CD4-positive, alpha-beta T cell (primary cell): ENCODE measurements at regions not wholly inside any gene's neighbourhood (a gene's known extent, or its start where the extent isn't known, plus 50 kb on each side); places are given as distances from the start of the nearest gene placed in this dataset.

Experiments
- ATAC-seq: fragments of 200-7000 bp; cut with Tn5 transposase; one replicate; pipeline ENCODE4 v1.10.0; 2022; ENCODE audit warnings: mild to moderate bottlenecking; ENCODE audit not compliant: poor library complexity
- CTCF ChIA-PET: fragments of 350-600 bp; sonication (Branson Sonifier 250); formaldehyde crosslinking; loops from one replicate; lab custom pipeline; 2021; ENCODE audit warnings: antibody characterized with exemption, inconsistent platforms; lab: Charles Lee
- POLR2A ChIA-PET: fragments of 350-600 bp; sonication (Branson Sonifier 250); formaldehyde crosslinking; loops from one replicate; lab custom pipeline; 2021; ENCODE audit warnings: antibody characterized with exemption, inconsistent platforms; lab: Charles Lee
- DNase-seq, 14 experiments: peaks; one replicate each; pipeline ENCODE4 v3.0.0-alpha.2; 2013 to 2020; ENCODE audit warnings: mixed read lengths in 2 of 14
- H3K27ac ChIP-seq, 2 donors: one replicate each; pipeline versions ENCODE4 v1.5.1 to v1.7.0; 2013; ENCODE audit warnings: low read length in 2 of 2, low read depth in 1 of 2, mild to moderate bottlenecking in 1 of 2
- H3K27me3 ChIP-seq, 2 experiments: 1 replicate in 1 of 2; 2 replicates in 1 of 2; pipeline versions ENCODE4 v1.6.1 to v1.7.0; 2013; ENCODE audit warnings: low read length in 2 of 2, control low read depth in 1 of 2, mild to moderate bottlenecking in 1 of 2, moderate library complexity in 1 of 2; ENCODE audit not compliant: insufficient read depth in 2 of 2, control insufficient read depth in 1 of 2
- H3K36me3 ChIP-seq: one replicate; pipeline ENCODE4 v1.6.1; 2013; ENCODE audit warnings: low read length, control low read depth; ENCODE audit not compliant: insufficient read depth
- H3K4me1 ChIP-seq: one replicate; pipeline ENCODE4 v1.6.1; 2013; ENCODE audit warnings: low read length, control low read depth; ENCODE audit not compliant: insufficient read depth
- H3K4me3 ChIP-seq: one replicate; pipeline ENCODE4 v1.5.1; 2013; ENCODE audit warnings: mild to moderate bottlenecking, low read length, moderate library complexity
- H3K9me3 ChIP-seq, 2 experiments: 1 replicate in 1 of 2; 2 replicates in 1 of 2; pipeline versions ENCODE4 v1.6.1 to v1.7.0; 2013; ENCODE audit warnings: low read length in 2 of 2, mild to moderate bottlenecking in 2 of 2, control low read depth in 1 of 2, moderate library complexity in 1 of 2; ENCODE audit not compliant: control insufficient read depth in 1 of 2, insufficient read depth in 1 of 2
- H3K27ac Mint-ChIP-seq: one replicate; pipeline ENCODE4 v1.8.0; 2020; ENCODE audit warnings: mixed read lengths
- H3K27me3 Mint-ChIP-seq: one replicate; pipeline ENCODE4 v1.8.0; 2021; ENCODE audit warnings: mixed read lengths
- H3K36me3 Mint-ChIP-seq: one replicate; pipeline ENCODE4 v1.8.0; 2021; ENCODE audit warnings: low read depth, mixed read lengths
- H3K4me1 Mint-ChIP-seq: one replicate; pipeline ENCODE4 v1.8.0; 2021; ENCODE audit warnings: low read depth, mixed read lengths
- H3K4me3 Mint-ChIP-seq: one replicate; pipeline ENCODE4 v1.8.0; 2020; ENCODE audit warnings: mild to moderate bottlenecking, mixed read lengths
- H3K9me3 Mint-ChIP-seq: one replicate; pipeline ENCODE4 v1.8.0; 2020; ENCODE audit warnings: mixed read lengths
- CTCF ChIP-seq: fragments of 200-600 bp; IDR thresholded peaks from one replicate; pipeline ENCODE4 v1.8.0; 2022; ENCODE audit warnings: antibody characterized with exemption, mild to moderate bottlenecking
- intact Hi-C, 2 experiments: fragments of 100-400 bp; cut with DNase I in 1 of 2; cut with micrococcal nuclease in 1 of 2; formaldehyde crosslinking; loops; one replicate each; pipeline versions ENCODE4 v1.15.1 to v1.9.0; 2023 to 2025; cut with DNase I, micrococcal nuclease

DNA sequence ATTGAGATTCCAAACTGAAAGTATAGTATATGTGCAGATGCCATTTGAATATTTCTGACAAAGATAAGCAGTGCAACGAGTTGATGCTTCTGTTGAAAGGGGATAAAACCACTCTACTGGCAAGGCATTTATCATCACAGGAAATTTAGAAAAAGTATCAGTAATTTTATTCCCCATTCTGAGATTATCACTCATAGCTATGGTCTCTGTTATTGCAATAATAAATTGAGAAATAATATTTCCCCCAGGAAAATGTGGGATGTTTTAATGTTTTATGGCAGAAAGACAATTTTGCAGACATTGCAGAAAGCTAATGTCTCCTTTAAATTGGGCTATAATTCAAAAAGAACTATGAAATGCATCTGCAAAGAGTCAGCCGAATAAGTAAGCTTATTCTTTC lies 1612.7 kb upstream of the ACO1 start:
- no peak for TF ChIP-seq CTCF
- H3K4me1 Mint-ChIP-seq = no peaks in the 10 kb centered on the region

GRCh38 chr9:30773427-30773826 lies 1611.0 kb upstream of the ACO1 start:
- CTCF ChIA-PET = no interaction called here
- H3K4me1 ChIP-seq = no peaks in the 10 kb centered on the region

More for the DNA sequence above, 1612.7 kb upstream of the ACO1 start:
- intact Hi-C loops = no loop called here
- H3K9me3 ChIP-seq = peaks cover 0 to 8% of the 10 kb centered on the region in 2 experiments
- Mint-ChIP-seq H3K9me3 (no peaks in the 10 kb centered on the region), H3K27ac (no peak overlapping the region), H3K36me3 (no peaks in the 10 kb centered on the region), H3K27me3 (no peaks in the 10 kb centered on the region), H3K4me3 (no peak overlapping the region)
- ChIA-PET CTCF (no interaction called here), POLR2A (no interaction called here)
- no peaks in the 10 kb centered on the region for H3K36me3 ChIP-seq
- no peak overlapping the region for H3K4me3 ChIP-seq
- no peaks in the 10 kb centered on the region for H3K4me1 ChIP-seq
- ATAC-seq = no peak
- no peak overlapping the region for H3K27ac ChIP-seq
- DNase-seq = no peak
- H3K27me3 ChIP-seq = no peaks in the 10 kb centered on the region

GRCh38 chr9:30774326-30774725 lies 1610.1 kb upstream of the ACO1 start:
- ChIA-PET CTCF (no interaction called here), POLR2A (no interaction called here)
- no peak for ATAC-seq
- no peak overlapping the region for H3K4me3 Mint-ChIP-seq
- no peak for DNase-seq
- no peak overlapping the region for H3K27ac Mint-ChIP-seq
- Histone ChIP-seq H3K9me3 (peaks cover 0 to 8% of the 10 kb centered on the region in 2 experiments), H3K36me3 (no peaks in the 10 kb centered on the region), H3K27ac (no peak overlapping the region), H3K27me3 (no peaks in the 10 kb centered on the region), H3K4me3 (no peak overlapping the region), H3K4me1 (no peaks in the 10 kb centered on the region)
- no peaks in the 10 kb centered on the region for H3K4me1 Mint-ChIP-seq
- H3K36me3 Mint-ChIP-seq = no peaks in the 10 kb centered on the region
- H3K27me3 Mint-ChIP-seq = no peaks in the 10 kb centered on the region
- intact Hi-C loops = no loop called here
- TF ChIP-seq CTCF = no peak
- no peaks in the 10 kb centered on the region for H3K9me3 Mint-ChIP-seq

More at GRCh38 chr9:30773427-30773826, 1611.0 kb upstream of the ACO1 start:
- Mint-ChIP-seq H3K27me3 (no peaks in the 10 kb centered on the region), H3K4me1 (no peaks in the 10 kb centered on the region), H3K27ac (no peak overlapping the region), H3K9me3 (no peaks in the 10 kb centered on the region), H3K36me3 (no peaks in the 10 kb centered on the region), H3K4me3 (no peak overlapping the region)
- intact Hi-C loops = no loop called here
- POLR2A ChIA-PET = no interaction called here
- DNase-seq (no peak), ATAC-seq (no peak)
- no peak for TF ChIP-seq CTCF
- peaks cover 0 to 8% of the 10 kb centered on the region in 2 experiments for H3K9me3 ChIP-seq
- H3K4me3 ChIP-seq = no peak overlapping the region
- no peaks in the 10 kb centered on the region for H3K27me3 ChIP-seq
- H3K36me3 ChIP-seq = no peaks in the 10 kb centered on the region
- H3K27ac ChIP-seq = no peak overlapping the region
